Small intestine (tissue), 7 donors: ENCODE measurements at regions not wholly inside any gene's neighbourhood (a gene's known extent, or its start where the extent isn't known, plus 50 kb on each side); places are given as distances from the start of the nearest gene placed in this dataset.
"Not testable (repeated sequence)": the region's sequence is repeated elsewhere in the genome, so short reads cannot be mapped to it uniquely, and the experiment has no call there.

Source experiments
- DNase-seq, 2 donors: peaks; one replicate each; pipeline versions ENCODE4 v3.0.0 to v3.0.0-alpha.2; 2013
- FAIRE-seq: peaks from 2 replicates; lab custom pipeline; 2012; peaks lifted over from hg19 to GRCh38; lab: Jason Lieb, UNC
- H3K27ac ChIP-seq, 3 donors: one replicate each; pipeline ENCODE4 v1.5.1; 2013; ENCODE audit warnings: low read length in 2 of 3, mild to moderate bottlenecking in 2 of 3, control low read depth in 1 of 3, inconsistent platforms in 1 of 3, low read depth in 1 of 3, moderate library complexity in 1 of 3
- H3K27me3 ChIP-seq, 3 donors: one replicate each; pipeline ENCODE4 v1.6.1; 2013; ENCODE audit warnings: low read length in 3 of 3, inconsistent platforms in 1 of 3; ENCODE audit not compliant: control insufficient read depth in 3 of 3, insufficient read depth in 3 of 3
- H3K36me3 ChIP-seq, 3 donors: one replicate each; pipeline ENCODE4 v1.6.1; 2013; ENCODE audit warnings: low read length in 3 of 3, inconsistent platforms in 1 of 3, low read depth in 1 of 3, mild to moderate bottlenecking in 1 of 3, moderate library complexity in 1 of 3; ENCODE audit not compliant: control insufficient read depth in 3 of 3, insufficient read depth in 2 of 3
- H3K4me1 ChIP-seq, 3 donors: one replicate each; pipeline ENCODE4 v1.6.1; 2013; ENCODE audit warnings: low read length in 2 of 3, inconsistent platforms in 1 of 3, low read depth in 1 of 3, mild to moderate bottlenecking in 1 of 3, moderate library complexity in 1 of 3; ENCODE audit not compliant: control insufficient read depth in 3 of 3, insufficient read depth in 2 of 3
- H3K4me3 ChIP-seq, 3 donors: one replicate each; pipeline ENCODE4 v1.5.1; 2013; ENCODE audit warnings: low read length in 3 of 3, control low read depth in 1 of 3, inconsistent platforms in 1 of 3, low read depth in 1 of 3, mild to moderate bottlenecking in 1 of 3, moderate library complexity in 1 of 3
- H3K9me3 ChIP-seq, 2 donors: one replicate each; pipeline ENCODE4 v1.6.1; 2013; ENCODE audit warnings: low read depth in 1 of 2, low read length in 1 of 2; ENCODE audit not compliant: control insufficient read depth in 2 of 2, insufficient read depth in 1 of 2
- WGBS, 3 donors: extraction: QIAGEN DNeasy Blood & Tissue Kit; methylation state at CpG; one replicate each; pipeline ENCODE4 v1.1.7; 2013; 5-methylcytosine and 5-hydroxymethylcytosine counted together
- donor health status: healthy with polysubstance abuse.
- donor health status: control.
- donor health status: control.
- donor health status: Bipolar disorder and iron deficiency.
- donor health status: healthy.

- 69 to 80% (median 79%) methylated on average over 11 of the region's 11 CpGs for WGBS, 3 donors
- not testable (repeated sequence) for H3K4me3 ChIP-seq, H3K9me3 ChIP-seq, H3K4me1 ChIP-seq, FAIRE-seq, H3K36me3 ChIP-seq, H3K27me3 ChIP-seq, DNase-seq, H3K27ac ChIP-seq
Observed at GRCh38 chr9:65384066-65384465, 99.1 kb upstream of the FOXD4L5 start.

GRCh38 chr9:65383646-65384045 lies 98.6 kb upstream of the FOXD4L5 start:
- not testable (repeated sequence) for H3K36me3 ChIP-seq, H3K4me3 ChIP-seq, H3K27me3 ChIP-seq, H3K9me3 ChIP-seq, H3K27ac ChIP-seq, FAIRE-seq, H3K4me1 ChIP-seq, DNase-seq
- WGBS, 3 donors, result 80 to 95% (median 91%) methylated on average over 18 to 20 of the region's 20 CpGs

- FAIRE-seq, DNase-seq: not testable (repeated sequence)
- 62 to 76% (median 67%) methylated on average over 35 to 38 of the region's 38 CpGs for WGBS, 3 donors
Observed at GRCh38 chr9:65382701-65383318, 97.8 kb upstream of the FOXD4L5 start.

More at GRCh38 chr9:65382701-65383318, 97.8 kb upstream of the FOXD4L5 start:
- H3K36me3 ChIP-seq, H3K4me1 ChIP-seq, H3K27ac ChIP-seq, H3K27me3 ChIP-seq, H3K4me3 ChIP-seq, H3K9me3 ChIP-seq: not testable (repeated sequence)
